ENCODE measurements at regions not wholly inside any gene's neighbourhood (a gene's known extent, or its start where the extent isn't known, plus 50 kb on each side); places are given as distances from the start of the nearest gene placed in this dataset.

DNA sequence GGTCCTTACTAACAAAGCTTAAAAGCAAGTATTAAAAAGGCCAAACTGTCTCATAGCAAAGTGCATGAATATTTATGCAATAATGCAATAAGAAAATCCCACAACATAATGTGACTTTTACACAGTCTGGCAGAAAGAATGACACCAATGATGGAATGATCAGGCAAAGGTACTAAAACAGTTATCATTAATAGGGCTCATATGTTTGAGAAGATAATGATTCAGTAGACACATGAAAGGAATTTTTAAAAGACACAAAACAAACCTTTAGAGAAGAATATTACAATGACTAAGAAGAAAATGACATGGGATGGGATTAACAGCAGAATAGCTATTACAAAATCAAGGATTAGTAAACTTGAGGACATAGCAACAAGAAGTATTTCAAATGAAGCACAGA, 1411.2 kb upstream of the TMEM132C start:
- Histone ChIP-seq H3K27ac (no peak overlapping the region), H3K36me3 (no peaks in the 10 kb centered on the region), H3K9me3 (no peaks in the 10 kb centered on the region), H3K4me1 (no peaks in the 10 kb centered on the region), H3K4me3 (no peak overlapping the region), H3K27me3 (no peaks in the 10 kb centered on the region)
- TF ChIP-seq POLR2A (IDR thresholded peaks at IDR 0.05): no peak
- TF ChIP-seq, protein P1, sequence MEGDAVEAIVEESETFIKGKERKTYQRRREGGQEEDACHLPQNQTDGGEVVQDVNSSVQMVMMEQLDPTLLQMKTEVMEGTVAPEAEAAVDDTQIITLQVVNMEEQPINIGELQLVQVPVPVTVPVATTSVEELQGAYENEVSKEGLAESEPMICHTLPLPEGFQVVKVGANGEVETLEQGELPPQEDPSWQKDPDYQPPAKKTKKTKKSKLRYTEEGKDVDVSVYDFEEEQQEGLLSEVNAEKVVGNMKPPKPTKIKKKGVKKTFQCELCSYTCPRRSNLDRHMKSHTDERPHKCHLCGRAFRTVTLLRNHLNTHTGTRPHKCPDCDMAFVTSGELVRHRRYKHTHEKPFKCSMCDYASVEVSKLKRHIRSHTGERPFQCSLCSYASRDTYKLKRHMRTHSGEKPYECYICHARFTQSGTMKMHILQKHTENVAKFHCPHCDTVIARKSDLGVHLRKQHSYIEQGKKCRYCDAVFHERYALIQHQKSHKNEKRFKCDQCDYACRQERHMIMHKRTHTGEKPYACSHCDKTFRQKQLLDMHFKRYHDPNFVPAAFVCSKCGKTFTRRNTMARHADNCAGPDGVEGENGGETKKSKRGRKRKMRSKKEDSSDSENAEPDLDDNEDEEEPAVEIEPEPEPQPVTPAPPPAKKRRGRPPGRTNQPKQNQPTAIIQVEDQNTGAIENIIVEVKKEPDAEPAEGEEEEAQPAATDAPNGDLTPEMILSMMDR (IDR thresholded peaks at IDR 0.05): no peak
- ATAC-seq (no peak), DNase-seq (no peak)
- intact Hi-C loops (cut with DNase I): no loop called here

DNA sequence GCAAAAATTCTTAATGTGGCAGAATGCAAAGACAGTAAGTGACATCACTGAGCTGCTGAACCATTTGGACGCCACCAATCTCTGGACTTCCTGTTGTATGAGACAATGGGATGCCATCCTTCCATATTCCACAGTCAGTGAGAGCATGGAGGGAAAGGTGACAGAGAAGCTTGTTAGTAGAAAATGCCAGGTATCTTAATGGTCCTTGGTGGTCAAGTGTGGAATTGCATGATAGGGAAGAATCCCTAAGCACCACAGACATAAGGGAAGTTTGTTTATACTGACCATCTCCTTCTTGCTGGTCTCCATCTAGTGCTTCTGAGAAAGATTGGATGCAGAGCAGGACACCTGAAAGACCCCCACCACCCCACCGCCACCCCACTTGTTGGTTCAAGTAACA, 1410.0 kb upstream of the TMEM132C start:
- no peaks in the 10 kb centered on the region for H3K36me3 ChIP-seq
- ATAC-seq (no peak), DNase-seq (no peak)
- H3K4me3 ChIP-seq: no peak overlapping the region
- H3K4me1 ChIP-seq: no peaks in the 10 kb centered on the region
- H3K27ac ChIP-seq: no peak overlapping the region
- 60% methylated on average over 2 of the region's 2 CpGs for WGBS (ENCODE audit: insufficient coverage, low coverage, low lambda C conversion rate, missing lambda C conversion rate)
- intact Hi-C loops (cut with DNase I): no loop called here
- no peaks in the 10 kb centered on the region for H3K27me3 ChIP-seq
- TF ChIP-seq, protein P1 (IDR thresholded peaks at IDR 0.05): no peak
- no peak for TF ChIP-seq POLR2A (IDR thresholded peaks at IDR 0.05)
- H3K9me3 ChIP-seq: no peaks in the 10 kb centered on the region

DNA sequence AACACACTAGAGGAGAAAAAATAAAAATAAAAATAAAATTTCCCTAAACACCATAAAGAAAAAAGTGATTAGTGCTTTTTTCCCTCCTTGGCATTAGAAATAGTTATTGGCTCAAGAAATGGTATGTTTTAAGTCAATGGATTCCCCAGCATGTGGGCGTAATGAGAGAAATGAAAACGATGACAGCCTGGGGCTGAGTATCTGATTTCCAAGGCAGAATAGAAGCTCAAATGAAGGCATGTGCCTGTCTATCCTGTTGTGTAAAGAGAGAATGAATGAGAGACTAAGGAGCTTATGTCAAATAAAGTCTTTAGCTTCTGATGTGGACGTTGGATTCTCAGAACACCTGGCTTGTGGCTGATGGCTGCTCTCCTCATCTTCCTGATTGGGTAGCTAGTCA, 1408.4 kb upstream of the TMEM132C start:
- no peak for ATAC-seq
- Histone ChIP-seq H3K27ac (no peak overlapping the region), H3K36me3 (no peaks in the 10 kb centered on the region), H3K4me1 (no peaks in the 10 kb centered on the region), H3K9me3 (no peaks in the 10 kb centered on the region), H3K4me3 (no peak overlapping the region), H3K27me3 (no peaks in the 10 kb centered on the region)
- 59% methylated on average over 3 of the region's 3 CpGs for whole genome bisulfite sequencing (ENCODE audit: insufficient coverage, low coverage, low lambda C conversion rate, missing lambda C conversion rate)
- DNase-seq: no peak
- intact Hi-C loops (cut with DNase I): no loop called here
- no peak for TF ChIP-seq POLR2A (IDR thresholded peaks at IDR 0.05)
- TF ChIP-seq, protein P1 (IDR thresholded peaks at IDR 0.05): no peak

DNA sequence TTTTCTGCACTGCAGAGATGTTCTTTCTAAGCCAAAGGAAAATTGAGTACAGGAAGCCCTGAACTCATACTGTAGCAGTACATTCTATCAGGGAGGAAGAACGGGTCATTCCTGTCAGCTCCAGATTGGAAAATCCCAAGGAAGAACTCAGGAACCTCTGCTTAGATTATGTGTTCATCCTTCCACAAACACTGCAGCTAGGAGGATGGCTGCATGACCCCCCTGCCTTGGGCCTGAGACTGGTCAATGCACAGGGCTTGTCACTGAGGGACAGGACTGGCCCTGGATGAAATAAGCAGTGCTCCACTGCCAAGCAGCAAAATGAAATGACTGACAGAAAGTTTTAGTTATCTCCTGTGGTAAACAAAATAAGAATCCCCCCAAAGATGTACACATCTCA, 1406.8 kb upstream of the TMEM132C start:
- Histone ChIP-seq H3K36me3 (no peaks in the 10 kb centered on the region), H3K27me3 (no peaks in the 10 kb centered on the region), H3K27ac (no peak overlapping the region), H3K9me3 (no peaks in the 10 kb centered on the region), H3K4me3 (no peak overlapping the region), H3K4me1 (no peaks in the 10 kb centered on the region)
- intact Hi-C loops (cut with DNase I): no loop called here
- ATAC-seq: peak; percentile 50 to 80 (median 56)
- no peak for DNase-seq
- WGBS (ENCODE audit: insufficient coverage, low coverage, low lambda C conversion rate, missing lambda C conversion rate): 40% methylated on average over 1 of the region's 1 CpG
- TF ChIP-seq POLR2A (IDR thresholded peaks at IDR 0.05): no peak
- TF ChIP-seq, protein P1 (IDR thresholded peaks at IDR 0.05): no peak

DNA sequence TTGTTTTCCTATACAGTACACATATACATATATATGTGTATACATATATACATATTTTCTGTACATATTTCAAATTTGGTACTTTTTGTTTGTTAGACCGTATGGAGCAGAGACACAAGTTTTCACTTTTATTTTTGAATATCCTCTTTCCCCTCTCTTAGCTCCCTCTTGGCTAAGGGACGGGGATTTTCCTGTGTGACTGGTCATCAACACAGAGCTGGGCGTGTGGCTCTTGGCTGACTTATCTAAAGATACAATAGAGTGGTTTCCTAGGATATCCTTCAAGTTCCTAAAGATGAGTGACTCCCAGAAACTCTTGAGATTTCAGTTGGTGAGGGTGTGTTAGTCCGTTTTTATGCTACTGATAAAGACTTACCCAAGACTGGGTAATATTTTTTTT, 1404.5 kb upstream of the TMEM132C start:
- WGBS (ENCODE audit: insufficient coverage, low coverage, low lambda C conversion rate, missing lambda C conversion rate): 40% methylated on average over 4 of the region's 4 CpGs
- no peak for DNase-seq
- ATAC-seq: no peak
- Histone ChIP-seq H3K27ac (no peak overlapping the region), H3K4me1 (no peaks in the 10 kb centered on the region), H3K27me3 (no peaks in the 10 kb centered on the region), H3K4me3 (no peak overlapping the region), H3K9me3 (no peaks in the 10 kb centered on the region), H3K36me3 (no peaks in the 10 kb centered on the region)
- TF ChIP-seq, protein P1 (IDR thresholded peaks at IDR 0.05): no peak
- TF ChIP-seq POLR2A (IDR thresholded peaks at IDR 0.05): no peak
- intact Hi-C loops (cut with DNase I): no loop called here
